ENCODE measurements at regions not wholly inside any gene's neighbourhood (a gene's known extent, or its start where the extent isn't known, plus 50 kb on each side); places are given as distances from the start of the nearest gene placed in this dataset.

GRCh38 chr9:129556491-129557191, 64.3 kb downstream of the C9orf50 start:
- TF ChIP-seq ZNF274 (IDR thresholded peaks at IDR 0.05; ENCODE audit: low read depth, low read length) (no peak), SUZ12 (IDR thresholded peaks at IDR 0.05; ENCODE audit: extremely low read depth, insufficient read depth, insufficient read length) (no peak)
